HuH-7.5 (cell line): ENCODE measurements at regions not wholly inside any gene's neighbourhood (a gene's known extent, or its start where the extent isn't known, plus 50 kb on each side); places are given as distances from the start of the nearest gene placed in this dataset.

Experiments used
- DNase-seq: peaks from one replicate; pipeline ENCODE4 v3.0.0; 2011; ENCODE audit warnings: low spot score

GRCh38 chr1:110816945-110817344, 56.0 kb upstream of the CD53 start:
- DNase-seq = no peak

GRCh38 chr1:110811529-110811928, 61.4 kb upstream of the CD53 start:
- no peak for DNase-seq

GRCh38 chr1:110800079-110800478, 72.9 kb upstream of the CD53 start:
- no peak for DNase-seq

- no peak for DNase-seq
Measured at GRCh38 chr1:110798691-110799256, 74.2 kb upstream of the CD53 start.

- no peak for DNase-seq
Measured at GRCh38 chr1:110788673-110789072, 84.3 kb upstream of the CD53 start.

- DNase-seq = no peak
Measured at GRCh38 chr1:110787328-110788071, 85.4 kb upstream of the CD53 start.

GRCh38 chr1:110786802-110787327, 86.1 kb upstream of the CD53 start:
- no peak for DNase-seq

- no peak for DNase-seq
Measured at GRCh38 chr1:110785612-110786011, 87.3 kb upstream of the CD53 start.

GRCh38 chr1:110785055-110785454, 87.9 kb upstream of the CD53 start:
- no peak for DNase-seq

GRCh38 chr1:110783292-110783918, 89.5 kb upstream of the CD53 start:
- DNase-seq = peak; percentile 15

GRCh38 chr1:110781525-110781924, 91.4 kb upstream of the CD53 start:
- DNase-seq = no peak

- DNase-seq = no peak
Measured at GRCh38 chr1:110780600-110781484, 92.1 kb upstream of the CD53 start.

GRCh38 chr1:110779636-110780035, 93.3 kb upstream of the CD53 start:
- no peak for DNase-seq

- DNase-seq = no peak
Measured at GRCh38 chr1:110778821-110779220, 94.1 kb upstream of the CD53 start.

- no peak for DNase-seq
Measured at GRCh38 chr1:110777228-110777627, 95.7 kb upstream of the CD53 start.

GRCh38 chr1:110774398-110774797, 98.5 kb upstream of the CD53 start:
- no peak for DNase-seq

GRCh38 chr1:110773813-110774212, 99.1 kb upstream of the KCNA3 start:
- DNase-seq = no peak

GRCh38 chr1:110771245-110772022, 96.7 kb upstream of the KCNA3 start:
- DNase-seq = no peak

- no peak for DNase-seq
Measured at GRCh38 chr1:110770832-110771231, 96.1 kb upstream of the KCNA3 start.

- DNase-seq = no peak
Measured at GRCh38 chr1:110768605-110769004, 93.9 kb upstream of the KCNA3 start.

- DNase-seq = no peak
Measured at GRCh38 chr1:110766336-110766647, 91.6 kb upstream of the KCNA3 start.
